Aorta (tissue), 5 donors: ENCODE measurements at regions not wholly inside any gene's neighbourhood (a gene's known extent, or its start where the extent isn't known, plus 50 kb on each side); places are given as distances from the start of the nearest gene placed in this dataset.

Source experiments
- ATAC-seq: fragments of 200-7000 bp; cut with Tn5 transposase; one replicate; pipeline ENCODE4 v1.9.1; 2022; ENCODE audit warnings: moderate library complexity; ENCODE audit not compliant: low FRiP score
- DNase-seq, 2 donors: peaks; one replicate each; pipeline ENCODE4 v3.0.0-alpha.2; 2020
- H3K27ac ChIP-seq, 2 donors: one replicate each; pipeline ENCODE4 v1.5.1; 2013; ENCODE audit warnings: low read length in 2 of 2, mild to moderate bottlenecking in 2 of 2, moderate library complexity in 2 of 2, control low read depth in 1 of 2, inconsistent platforms in 1 of 2, low read depth in 1 of 2
- H3K27me3 ChIP-seq, 2 donors: one replicate each; pipeline ENCODE4 v1.6.1; 2013; ENCODE audit warnings: control low read depth in 1 of 2, low read length in 1 of 2, mild to moderate bottlenecking in 1 of 2, moderate library complexity in 1 of 2; ENCODE audit not compliant: insufficient read depth in 2 of 2, control insufficient read depth in 1 of 2
- H3K36me3 ChIP-seq, 2 donors: one replicate each; pipeline ENCODE4 v1.6.1; 2013; ENCODE audit warnings: control low read depth in 1 of 2, low read length in 1 of 2, mild to moderate bottlenecking in 1 of 2; ENCODE audit not compliant: insufficient read depth in 2 of 2, control insufficient read depth in 1 of 2
- H3K4me1 ChIP-seq, 2 donors: one replicate each; pipeline ENCODE4 v1.6.1; 2013; ENCODE audit warnings: low read length in 2 of 2, control low read depth in 1 of 2, mild to moderate bottlenecking in 1 of 2, moderate library complexity in 1 of 2; ENCODE audit not compliant: insufficient read depth in 2 of 2, control insufficient read depth in 1 of 2
- H3K4me3 ChIP-seq, 2 donors: one replicate each; pipeline ENCODE4 v1.5.1; 2013; ENCODE audit warnings: low read length in 2 of 2, control low read depth in 1 of 2, mild to moderate bottlenecking in 1 of 2
- H3K9me3 ChIP-seq: one replicate; pipeline ENCODE4 v1.6.1; 2013; ENCODE audit warnings: mild to moderate bottlenecking, low read length; ENCODE audit not compliant: control insufficient read depth
- WGBS, 2 donors: extraction: QIAGEN DNeasy Blood & Tissue Kit; methylation state at CpG; one replicate each; pipeline ENCODE4 v1.1.7; 2013; 5-methylcytosine and 5-hydroxymethylcytosine counted together
- intact Hi-C, 2 donors: fragments of 100-400 bp; cut with DNase I; formaldehyde crosslinking; loops; one replicate each; pipeline versions ENCODE4 v1.14.2 to v1.15.0; 2022
- donor health status: healthy with polysubstance abuse.
- donor health status: Bipolar disorder and iron deficiency.
- donor health status: DM: no; HTN: no; CAD: no.
- donor health status: DM: no; HTN: no; CAD: no.
- donor health status: DM: yes; HTN: yes; CAD: no.

DNA sequence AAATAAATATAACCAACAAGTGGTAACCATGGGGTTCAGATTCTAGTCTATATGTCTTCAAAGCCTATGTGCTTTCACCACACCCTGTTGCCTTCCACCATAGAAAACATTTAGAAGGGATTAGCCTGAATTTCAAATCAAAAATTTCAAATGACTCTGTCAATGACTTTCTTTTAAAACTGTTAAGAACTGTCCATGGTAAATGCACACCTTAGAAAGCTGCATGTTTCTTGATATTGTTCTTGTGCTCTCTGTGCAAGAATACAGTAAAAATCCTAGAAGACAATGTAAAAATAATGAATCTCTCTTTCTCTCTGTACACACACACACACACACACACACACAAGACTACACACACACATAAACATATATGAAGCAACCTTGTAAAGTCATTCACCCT lies 74.6 kb upstream of the EXOC1L start:
- intact Hi-C loops: no loop called here
- no peak for ATAC-seq

DNA sequence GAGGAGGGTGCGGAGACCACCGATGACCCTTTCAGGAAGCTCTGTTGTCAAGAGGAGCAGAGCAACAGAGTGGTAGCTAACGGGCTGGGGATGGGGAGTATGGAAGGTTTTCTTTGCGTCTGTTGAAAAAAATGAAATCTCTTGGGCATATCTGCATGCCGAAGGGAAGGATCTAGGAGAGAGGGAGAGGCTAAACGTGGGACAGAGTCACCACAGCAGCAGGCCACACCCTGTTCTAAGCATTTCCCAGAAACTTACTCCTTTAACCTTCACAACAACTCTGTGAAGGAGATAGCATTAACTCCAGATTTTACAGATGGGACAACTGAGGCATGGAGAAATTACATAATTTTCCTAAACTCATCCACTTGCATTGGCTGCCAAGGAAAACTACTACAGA lies 71.8 kb upstream of the EXOC1L start:
- Histone ChIP-seq H3K9me3 (peaks cover 3% of the 10 kb centered on the region), H3K27ac (no peak overlapping the region), H3K27me3 (no peaks in the 10 kb centered on the region), H3K4me3 (no peak overlapping the region), H3K36me3 (no peaks in the 10 kb centered on the region), H3K4me1 (no peaks in the 10 kb centered on the region)
- DNase-seq (no peak), ATAC-seq (no peak)
- intact Hi-C loops: no loop called here
- 80 to 84% methylated on average over 6 of the region's 6 CpGs for WGBS, 2 donors

More for the DNA sequence above, 74.6 kb upstream of the EXOC1L start:
- Histone ChIP-seq H3K4me1 (no peaks in the 10 kb centered on the region), H3K36me3 (no peaks in the 10 kb centered on the region), H3K4me3 (no peak overlapping the region), H3K9me3 (peaks cover 3% of the 10 kb centered on the region), H3K27me3 (no peaks in the 10 kb centered on the region), H3K27ac (no peak overlapping the region)
- DNase-seq: no peak

DNA sequence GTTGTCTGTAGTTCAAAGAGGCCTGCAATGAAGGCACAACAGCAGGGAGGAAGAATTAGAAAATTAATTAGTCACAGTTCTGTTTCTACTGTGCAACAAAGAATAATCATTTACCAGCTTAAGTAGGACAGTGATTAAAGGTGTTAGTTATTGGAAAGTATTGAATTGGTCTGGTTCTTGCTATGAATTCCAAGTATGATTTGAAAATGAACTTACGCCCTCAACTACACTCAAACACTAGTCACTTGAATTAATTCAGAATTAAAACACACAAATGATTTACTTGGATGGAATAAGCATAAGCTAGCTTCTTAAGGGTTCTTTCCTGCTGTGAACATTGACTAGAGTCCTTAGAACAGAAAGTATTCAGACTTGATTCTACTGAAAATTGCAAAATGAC lies 69.9 kb upstream of the EXOC1L start:
- H3K4me3 ChIP-seq: no peak overlapping the region
- ATAC-seq (no peak), DNase-seq (no peak)
- no peak overlapping the region for H3K27ac ChIP-seq
- intact Hi-C loops: no loop called here
- H3K27me3 ChIP-seq: no peaks in the 10 kb centered on the region
- 93 to 96% methylated on average over 1 of the region's 1 CpG for WGBS, 2 donors
- H3K4me1 ChIP-seq: no peaks in the 10 kb centered on the region
- no peaks in the 10 kb centered on the region for H3K36me3 ChIP-seq
- H3K9me3 ChIP-seq: peaks cover 3% of the 10 kb centered on the region

DNA sequence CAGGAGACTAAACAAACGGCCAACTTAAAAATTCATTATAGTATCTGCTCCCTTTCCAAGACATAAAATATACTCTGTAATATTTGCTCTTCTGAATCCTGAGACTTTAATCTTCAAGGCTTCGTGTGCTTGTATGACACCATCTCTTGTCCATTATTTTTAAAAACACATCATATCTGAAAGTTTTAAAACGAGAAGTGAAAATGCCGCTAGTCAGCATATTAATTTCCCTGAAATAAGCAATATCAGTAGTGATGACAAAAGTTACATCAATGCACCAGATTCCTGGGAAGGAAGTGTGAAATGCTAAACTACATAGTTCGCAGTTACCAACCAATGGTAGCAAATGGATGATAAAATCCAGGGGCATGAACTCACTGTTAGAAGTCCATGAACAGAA lies 66.8 kb upstream of the EXOC1L start:
- no peaks in the 10 kb centered on the region for H3K4me1 ChIP-seq
- no peaks in the 10 kb centered on the region for H3K9me3 ChIP-seq
- DNase-seq: no peak
- intact Hi-C loops: no loop called here
- no peaks in the 10 kb centered on the region for H3K36me3 ChIP-seq
- no peaks in the 10 kb centered on the region for H3K27me3 ChIP-seq
- 63 to 69% methylated on average over 5 of the region's 5 CpGs for WGBS, 2 donors
- ATAC-seq: no peak
- no peak overlapping the region for H3K4me3 ChIP-seq
- no peak overlapping the region for H3K27ac ChIP-seq

DNA sequence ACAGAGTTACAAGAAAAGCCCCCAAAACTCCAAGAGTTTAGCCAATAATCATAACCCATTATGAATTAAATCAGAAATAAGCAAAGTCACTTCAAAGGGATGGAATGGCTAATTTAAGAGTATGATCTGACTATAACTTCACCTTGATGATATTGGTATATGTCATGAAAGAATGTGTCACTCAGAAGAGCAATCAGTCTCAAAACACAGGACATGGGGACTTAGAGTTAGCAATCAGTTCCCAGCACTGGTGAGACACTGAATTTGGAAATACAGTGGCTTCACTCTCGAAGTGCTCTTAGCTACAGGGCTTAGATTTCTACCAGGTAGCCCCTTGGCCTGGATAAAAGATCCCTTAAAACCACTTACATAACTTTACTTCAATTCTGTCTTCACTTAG lies 65.7 kb upstream of the EXOC1L start:
- DNase-seq (no peak), ATAC-seq (no peak)
- Histone ChIP-seq H3K4me3 (no peak overlapping the region), H3K27me3 (no peaks in the 10 kb centered on the region), H3K27ac (no peak overlapping the region), H3K9me3 (no peaks in the 10 kb centered on the region), H3K4me1 (no peaks in the 10 kb centered on the region), H3K36me3 (no peaks in the 10 kb centered on the region)
- WGBS, 2 donors: 58 to 72% methylated on average over 1 of the region's 1 CpG
- intact Hi-C loops: no loop called here

DNA sequence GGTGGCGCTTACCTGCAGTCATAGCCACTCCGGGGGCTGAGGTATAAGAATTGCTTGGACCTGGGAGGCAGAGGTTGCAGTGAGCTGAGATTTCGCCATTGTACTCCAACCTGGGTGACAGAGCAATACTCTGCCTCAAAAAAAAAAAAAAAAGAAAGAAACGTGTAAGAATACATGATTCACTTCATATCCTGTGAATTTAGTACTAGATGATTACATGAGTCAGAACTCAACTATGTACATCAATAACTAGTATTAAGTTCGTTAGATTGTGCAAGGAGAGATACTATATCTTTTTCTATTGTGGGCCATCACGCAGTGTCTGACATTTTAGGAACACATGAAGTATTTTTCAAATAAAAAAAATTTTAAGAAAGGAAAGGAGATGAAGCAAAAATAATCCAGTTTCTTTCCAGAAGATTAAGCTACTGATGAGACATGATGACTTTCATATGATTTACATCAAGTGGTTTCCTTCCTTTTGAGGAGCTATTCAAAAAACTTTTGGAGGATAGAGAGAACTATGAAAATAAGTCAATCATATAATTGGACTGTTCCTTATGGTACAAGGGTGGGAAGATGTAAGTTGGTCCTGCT lies 64.7 kb upstream of the EXOC1L start:
- no peaks in the 10 kb centered on the region for H3K9me3 ChIP-seq
- no peaks in the 10 kb centered on the region for H3K36me3 ChIP-seq
- H3K4me3 ChIP-seq: no peak overlapping the region
- WGBS, 2 donors: 84 to 91% methylated on average over 5 to 6 of the region's 6 CpGs
- intact Hi-C loops: no loop called here
- no peaks in the 10 kb centered on the region for H3K4me1 ChIP-seq
- DNase-seq: no peak
- no peak overlapping the region for H3K27ac ChIP-seq
- ATAC-seq: no peak
- no peaks in the 10 kb centered on the region for H3K27me3 ChIP-seq

DNA sequence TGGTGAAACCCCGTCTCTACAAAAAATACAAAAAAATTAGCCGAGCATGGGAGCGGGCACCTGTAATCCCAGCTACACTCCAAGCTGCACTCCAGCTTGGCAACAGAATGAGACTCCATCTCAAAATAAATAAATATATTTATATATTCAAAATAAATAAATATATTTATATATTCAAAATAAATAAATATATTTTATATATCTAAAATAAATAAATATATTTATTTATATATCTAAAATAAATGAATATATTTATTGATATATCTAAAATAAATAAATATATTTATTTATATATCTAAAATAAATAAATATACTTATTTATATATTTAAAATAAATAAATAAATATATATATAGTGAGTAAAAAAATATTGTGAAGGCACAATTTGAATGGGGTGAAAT lies 63.4 kb upstream of the EXOC1L start:
- Histone ChIP-seq H3K27ac (no peak overlapping the region), H3K36me3 (no peaks in the 10 kb centered on the region), H3K4me1 (no peaks in the 10 kb centered on the region), H3K27me3 (no peaks in the 10 kb centered on the region), H3K9me3 (no peaks in the 10 kb centered on the region), H3K4me3 (no peak overlapping the region)
- no peak for ATAC-seq
- no peak for DNase-seq
- intact Hi-C loops: no loop called here
- WGBS, 2 donors: 97 to 100% methylated on average over 3 of the region's 3 CpGs

DNA sequence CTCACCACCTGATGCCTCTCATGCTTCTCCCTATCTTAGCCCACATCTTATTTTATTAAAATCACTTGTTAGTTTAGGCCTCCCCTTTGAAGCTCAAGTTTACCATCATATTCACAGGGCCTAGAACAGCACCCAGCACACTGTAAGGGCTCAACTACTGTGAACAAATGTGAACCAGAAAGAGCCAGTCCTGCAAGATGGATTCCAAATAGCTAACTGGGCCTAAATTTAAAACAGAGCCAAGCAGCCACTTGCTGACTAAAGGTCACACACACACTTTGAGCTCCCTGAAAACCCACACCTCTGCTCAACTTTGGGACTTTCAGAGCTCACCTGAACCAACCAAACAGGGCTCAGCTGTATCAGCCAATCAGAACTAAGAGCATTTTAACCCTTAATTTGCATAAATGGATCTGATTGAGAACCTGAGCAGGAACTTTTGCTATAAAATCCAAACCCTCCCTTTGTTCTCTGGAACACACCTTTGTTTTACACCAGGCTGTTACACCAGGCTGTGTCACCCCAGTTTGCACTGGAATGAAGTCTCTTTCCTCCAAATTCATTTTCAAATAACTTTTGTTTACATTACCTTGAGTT lies 62.1 kb upstream of the EXOC1L start:
- Histone ChIP-seq H3K36me3 (no peaks in the 10 kb centered on the region), H3K4me3 (no peak overlapping the region), H3K4me1 (no peaks in the 10 kb centered on the region), H3K27me3 (no peaks in the 10 kb centered on the region), H3K9me3 (no peaks in the 10 kb centered on the region), H3K27ac (no peak overlapping the region)
- DNase-seq: no peak
- intact Hi-C loops: no loop called here
- no peak for ATAC-seq

DNA sequence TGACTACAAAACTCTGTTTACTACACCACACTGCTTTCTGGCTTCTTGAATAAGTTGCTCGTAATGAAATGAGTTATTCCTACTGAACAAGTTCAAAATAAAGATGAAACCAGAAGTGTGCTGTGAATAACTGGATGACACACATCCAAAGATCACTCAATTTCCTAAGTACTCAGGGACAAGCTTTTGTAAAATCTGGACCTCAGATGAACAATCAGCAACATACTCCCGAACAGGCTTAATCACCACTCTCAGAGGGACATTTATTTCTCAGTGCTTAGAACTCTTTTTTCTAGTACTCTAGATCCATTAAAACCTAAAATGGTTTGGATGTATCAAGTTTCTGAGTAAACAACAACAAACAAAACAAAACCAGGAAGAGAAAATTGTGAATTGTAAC lies 61.5 kb upstream of the EXOC1L start:
- 80 to 84% methylated on average over 2 of the region's 2 CpGs for WGBS, 2 donors
- no peaks in the 10 kb centered on the region for H3K9me3 ChIP-seq
- intact Hi-C loops: no loop called here
- H3K4me3 ChIP-seq: no peak overlapping the region
- ATAC-seq: no peak
- H3K36me3 ChIP-seq: no peaks in the 10 kb centered on the region
- no peaks in the 10 kb centered on the region for H3K4me1 ChIP-seq
- H3K27ac ChIP-seq: no peak overlapping the region
- no peak for DNase-seq
- no peaks in the 10 kb centered on the region for H3K27me3 ChIP-seq
